GM19372 (cell line): ENCODE measurements at regions not wholly inside any gene's neighbourhood (a gene's known extent, or its start where the extent isn't known, plus 50 kb on each side); places are given as distances from the start of the nearest gene placed in this dataset.
A peak's percentile ranks its signal among the peaks of the same experiment; 100 is the strongest.

ENCODE experiments used
- ATAC-seq: cut with Tn5 transposase; IDR thresholded peaks from one replicate; pipeline ENCODE4 v1.9.1; 2021; ENCODE audit warnings: mild to moderate bottlenecking, low read depth, moderate library complexity; ENCODE audit not compliant: unreplicated experiment

GRCh38 chr6:91464201-91464600 lies 877.3 kb upstream of the MAP3K7 start:
- ATAC-seq, result no peak

- no peak for ATAC-seq
These were observed 875.4 kb upstream of the MAP3K7 start for GRCh38 chr6:91462241-91462640.

GRCh38 chr6:91453224-91453878 lies 866.5 kb upstream of the MAP3K7 start:
- ATAC-seq, result no peak

- no peak for ATAC-seq
These were observed 862.7 kb upstream of the MAP3K7 start for GRCh38 chr6:91449539-91449938.

GRCh38 chr6:91447530-91448254 lies 860.8 kb upstream of the MAP3K7 start:
- no peak for ATAC-seq

GRCh38 chr6:91447081-91447480 lies 860.2 kb upstream of the MAP3K7 start:
- ATAC-seq, result no peak

GRCh38 chr6:91443405-91443804 lies 856.5 kb upstream of the MAP3K7 start:
- ATAC-seq, result no peak

- peak; percentile 33 for ATAC-seq
These were observed 855.5 kb upstream of the MAP3K7 start for GRCh38 chr6:91442342-91442741.

- ATAC-seq, result no peak
These were observed 851.7 kb upstream of the MAP3K7 start for GRCh38 chr6:91438570-91438969.

- ATAC-seq, result no peak
These were observed 850.5 kb upstream of the MAP3K7 start for GRCh38 chr6:91437315-91437729.

GRCh38 chr6:91436448-91436847 lies 849.6 kb upstream of the MAP3K7 start:
- no peak for ATAC-seq

- no peak for ATAC-seq
These were observed 848.8 kb upstream of the MAP3K7 start for GRCh38 chr6:91435630-91436029.

- ATAC-seq, result no peak
These were observed 847.7 kb upstream of the MAP3K7 start for GRCh38 chr6:91434576-91434975.

- no peak for ATAC-seq
These were observed 847.0 kb upstream of the MAP3K7 start for GRCh38 chr6:91433660-91434534.

GRCh38 chr6:91428953-91429560 lies 842.2 kb upstream of the MAP3K7 start:
- no peak for ATAC-seq

- no peak for ATAC-seq
These were observed 841.4 kb upstream of the MAP3K7 start for GRCh38 chr6:91428296-91428695.

- ATAC-seq, result no peak
These were observed 833.4 kb upstream of the MAP3K7 start for GRCh38 chr6:91420243-91420642.

GRCh38 chr6:91415031-91415605 lies 828.2 kb upstream of the MAP3K7 start:
- ATAC-seq, result no peak

GRCh38 chr6:91412532-91412931 lies 825.7 kb upstream of the MAP3K7 start:
- no peak for ATAC-seq

GRCh38 chr6:91407706-91408105 lies 820.8 kb upstream of the MAP3K7 start:
- ATAC-seq, result no peak
